GM12878 (cell line): ENCODE measurements at regions not wholly inside any gene's neighbourhood (a gene's known extent, or its start where the extent isn't known, plus 50 kb on each side); places are given as distances from the start of the nearest gene placed in this dataset.

Experiments
- ATAC-seq: fragments of 200-7000 bp; cut with Tn5 transposase; 3 replicates; pipeline ENCODE4 v1.9.1; 2020; ENCODE audit warnings: mild to moderate bottlenecking, moderate library complexity
- BruUV-seq: library from RNA; stranded (reverse); fragments of 400-500 nt; replicated peaks from 2 replicates; lab custom pipeline; 2021; lab: Mats Ljungman, UMichigan
- CTCF ChIA-PET: fragments of 300-600 bp; sonication (Branson Sonifier 250); formaldehyde crosslinking; extraction: SDS; loops from one replicate; lab custom pipeline; 2021; ENCODE audit warnings: inconsistent platforms; lab: Yijun Ruan, JAX
- POLR2A ChIA-PET: fragments of 350-600 bp; formaldehyde crosslinking; extraction: SDS; loops from one replicate; lab custom pipeline; 2021; ENCODE audit warnings: inconsistent platforms; lab: Charles Lee
- RAD21 ChIA-PET: fragments of 300-600 bp; sonication (Branson Sonifier 250); formaldehyde crosslinking; loops from one replicate; lab custom pipeline; 2023; ENCODE audit warnings: antibody characterized with exemption; ENCODE audit not compliant: unreplicated experiment; lab: Charles Lee
- SMC1A ChIA-PET: fragments of 300-600 bp; sonication (Branson Sonifier 250); formaldehyde crosslinking; loops from one replicate; lab custom pipeline; 2023; ENCODE audit not compliant: unreplicated experiment, uncharacterized antibody; lab: Charles Lee
- DNase-seq: peaks from one replicate; pipeline ENCODE4 v3.0.0-alpha.2; 2011; ENCODE audit warnings: low read depth, low spot score
- FAIRE-seq: peaks from 3 replicates; lab custom pipeline; 2011; peaks lifted over from hg19 to GRCh38; lab: Jason Lieb, UNC
- H2AFZ ChIP-seq: 2 replicates; pipeline ENCODE4 v1.6.0; 2011; ENCODE audit warnings: low read depth, low read length, control low read depth; ENCODE audit not compliant: control insufficient read depth
- H3K27ac ChIP-seq: 2 replicates; pipeline ENCODE4 v1.5.1; 2011; ENCODE audit warnings: control low read depth; ENCODE audit not compliant: control insufficient read depth, insufficient read depth
- H3K27me3 ChIP-seq, 2 experiments: replicated peaks in 1 of 2; 2 replicates each; pipeline versions ENCODE4 v1.6.0 to v1.6.1; 2011; ENCODE audit warnings: low read length in 1 of 2; ENCODE audit not compliant: control insufficient read depth in 2 of 2, insufficient read depth in 2 of 2
- H3K36me3 ChIP-seq, 2 experiments: 2 replicates each; pipeline ENCODE4 v1.5.1; 2011; ENCODE audit warnings: low read length in 1 of 2; ENCODE audit not compliant: control insufficient read depth in 2 of 2, insufficient read depth in 2 of 2
- H3K4me1 ChIP-seq: 2 replicates; pipeline ENCODE4 v1.6.1; 2011; ENCODE audit warnings: mild to moderate bottlenecking, low read length, moderate library complexity, mixed read lengths; ENCODE audit not compliant: control insufficient read depth, insufficient read depth
- H3K4me2 ChIP-seq: 2 replicates; pipeline ENCODE4 v1.6.0; 2011; ENCODE audit warnings: control low read depth; ENCODE audit not compliant: control insufficient read depth, insufficient read depth
- H3K4me3 ChIP-seq: fragments of 200-600 bp; sonication (generic); 2 replicates; pipeline ENCODE4 v1.5.1; 2016
- H3K79me2 ChIP-seq: 2 replicates; pipeline ENCODE4 v1.6.0; 2011; ENCODE audit warnings: low read length; ENCODE audit not compliant: control insufficient read depth, insufficient read depth
- H3K9ac ChIP-seq: 2 replicates; pipeline ENCODE4 v1.8.0; 2011; ENCODE audit warnings: low read length, control low read depth, mixed read lengths; ENCODE audit not compliant: control insufficient read depth, insufficient read depth
- H3K9me3 ChIP-seq: replicated peaks from 3 replicates; pipeline ENCODE4 v1.5.1; 2011; ENCODE audit warnings: mild to moderate bottlenecking, low read length; ENCODE audit not compliant: control insufficient read depth, insufficient read depth
- H4K20me1 ChIP-seq: 2 replicates; pipeline ENCODE4 v1.6.0; 2011; ENCODE audit not compliant: control insufficient read depth, insufficient read depth
- NFXL1 ChIP-seq: fragments of 450-650 bp; IDR thresholded peaks from 2 replicates; pipeline ENCODE4 v1.6.1; 2017; ENCODE audit warnings: antibody characterized with exemption, mild to moderate bottlenecking, borderline replicate concordance
- NRF1 ChIP-seq: conservative IDR thresholded peaks from 2 replicates; pipeline ENCODE4 v1.6.1; 2011; ENCODE audit warnings: mild to moderate bottlenecking, low read depth, low read length, improper control_type of control experiment
- WRNIP1 ChIP-seq: IDR thresholded peaks from 2 replicates; pipeline ENCODE4 v1.6.1; 2011; ENCODE audit warnings: low read depth, low read length, improper control_type of control experiment, borderline replicate concordance
- WGBS: methylation state at CpG from one replicate; pipeline ENCODE4 v1.1.6; 2016; ENCODE audit warnings: low lambda C conversion rate; ENCODE audit not compliant: insufficient replicate concordance, insufficient coverage; ENCODE audit errors: missing lambda C conversion rate; 5-methylcytosine and 5-hydroxymethylcytosine counted together
- in situ Hi-C: fragments of 300-500 bp; cut with MboI; formaldehyde crosslinking; loops from 9 replicates; pipeline ENCODE4 v1.14.3; 2018; ENCODE audit warnings: mixed read lengths
- intact Hi-C: fragments of 100-400 bp; cut with micrococcal nuclease; formaldehyde crosslinking; loops from one replicate; pipeline ENCODE4 v1.14.2; 2022; ENCODE audit not compliant: unreplicated experiment
- TF ChIP-seq, protein P1 (sequence below): fragments of 450-650 bp; IDR thresholded peaks from 2 replicates; pipeline ENCODE4 v1.6.1; 2018; ENCODE audit warnings: mild to moderate bottlenecking, low read depth, moderate library complexity; ENCODE audit not compliant: partially characterized antibody

DNA sequence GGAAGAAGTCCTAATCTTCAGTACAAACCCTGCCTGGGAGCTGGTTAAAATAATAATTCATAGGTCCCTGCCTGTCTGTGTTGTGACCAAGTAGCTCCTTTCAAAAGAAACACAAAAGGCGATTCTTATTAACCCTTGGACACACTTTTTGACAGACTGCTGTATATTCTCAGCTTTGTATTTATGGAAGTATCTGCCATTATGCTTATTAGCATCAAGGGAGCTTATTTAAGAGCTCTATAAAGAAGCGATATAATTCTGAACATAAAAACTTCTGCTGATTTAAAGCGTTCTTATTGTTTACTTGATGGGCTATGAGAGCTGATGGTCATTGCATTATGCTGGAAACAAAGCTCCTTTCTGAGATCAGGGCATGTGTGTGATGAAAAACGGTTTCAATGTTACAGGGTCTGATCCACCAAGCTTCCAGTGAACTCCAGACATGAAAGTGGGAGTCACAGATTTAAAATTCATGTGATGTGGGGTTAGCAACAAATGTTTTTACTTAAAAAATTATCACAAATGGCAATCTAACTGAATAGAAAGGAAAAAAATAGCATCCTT, 181.8 kb upstream of the PDE10A start:
- in situ Hi-C loops = no loop called here
- Histone ChIP-seq H3K9ac (no peak overlapping the region), H3K27ac (no peak overlapping the region), H4K20me1 (no peaks in the 10 kb centered on the region), H3K27me3 (peaks cover 0 to 13% of the 10 kb centered on the region in 2 experiments; a peak in 3 of 4 replicates), H2AFZ (no peak overlapping the region), H3K4me1 (no peaks in the 10 kb centered on the region), H3K4me2 (no peak overlapping the region), H3K4me3 (no peak overlapping the region), H3K79me2 (no peaks in the 10 kb centered on the region), H3K36me3 (no peaks in the 10 kb centered on the region), H3K9me3 (no peaks in the 10 kb centered on the region)
- ATAC-seq (no peak), FAIRE-seq (no peak), DNase-seq (no peak)
- WGBS = 21% methylated on average over 4 of the region's 4 CpGs
- ChIA-PET POLR2A (interaction anchor here (0.5 kb wide), 1 partner anchor 411 kb away, joined by 7 read pairs; no protein-coding TSS in a partner anchor), CTCF (interaction anchor here (0.5 to 4.8 kb wide), 4 partner anchors 49 to 405 kb away, joined by 3 to 21 read pairs (median 8); no protein-coding TSS in a partner anchor), SMC1A (interaction anchor here (1.2 kb wide), 1 partner anchor 115 kb away, joined by 4 read pairs; no protein-coding TSS in a partner anchor), RAD21 (interaction anchor here (1.1 kb wide), 1 partner anchor 115 kb away, joined by 3 read pairs; no protein-coding TSS in a partner anchor)
- TF ChIP-seq WRNIP1 (no peak), NRF1 (no peak), NFXL1 (no peak)
- TF ChIP-seq, protein P1, sequence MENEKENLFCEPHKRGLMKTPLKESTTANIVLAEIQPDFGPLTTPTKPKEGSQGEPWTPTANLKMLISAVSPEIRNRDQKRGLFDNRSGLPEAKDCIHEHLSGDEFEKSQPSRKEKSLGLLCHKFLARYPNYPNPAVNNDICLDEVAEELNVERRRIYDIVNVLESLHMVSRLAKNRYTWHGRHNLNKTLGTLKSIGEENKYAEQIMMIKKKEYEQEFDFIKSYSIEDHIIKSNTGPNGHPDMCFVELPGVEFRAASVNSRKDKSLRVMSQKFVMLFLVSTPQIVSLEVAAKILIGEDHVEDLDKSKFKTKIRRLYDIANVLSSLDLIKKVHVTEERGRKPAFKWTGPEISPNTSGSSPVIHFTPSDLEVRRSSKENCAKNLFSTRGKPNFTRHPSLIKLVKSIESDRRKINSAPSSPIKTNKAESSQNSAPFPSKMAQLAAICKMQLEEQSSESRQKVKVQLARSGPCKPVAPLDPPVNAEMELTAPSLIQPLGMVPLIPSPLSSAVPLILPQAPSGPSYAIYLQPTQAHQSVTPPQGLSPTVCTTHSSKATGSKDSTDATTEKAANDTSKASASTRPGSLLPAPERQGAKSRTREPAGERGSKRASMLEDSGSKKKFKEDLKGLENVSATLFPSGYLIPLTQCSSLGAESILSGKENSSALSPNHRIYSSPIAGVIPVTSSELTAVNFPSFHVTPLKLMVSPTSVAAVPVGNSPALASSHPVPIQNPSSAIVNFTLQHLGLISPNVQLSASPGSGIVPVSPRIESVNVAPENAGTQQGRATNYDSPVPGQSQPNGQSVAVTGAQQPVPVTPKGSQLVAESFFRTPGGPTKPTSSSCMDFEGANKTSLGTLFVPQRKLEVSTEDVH = no peak
- intact Hi-C loops = no loop called here
- BruUV-seq = no TSS peak
